Glomerular endothelial cell (primary cell): ENCODE measurements at regions not wholly inside any gene's neighbourhood (a gene's known extent, or its start where the extent isn't known, plus 50 kb on each side); places are given as distances from the start of the nearest gene placed in this dataset.

ENCODE experiments used
- DNase-seq: peaks from one replicate; pipeline ENCODE4 v3.0.0-alpha.2; 2011; ENCODE audit warnings: low read depth, low spot score; ENCODE audit errors: extremely low read depth

DNA sequence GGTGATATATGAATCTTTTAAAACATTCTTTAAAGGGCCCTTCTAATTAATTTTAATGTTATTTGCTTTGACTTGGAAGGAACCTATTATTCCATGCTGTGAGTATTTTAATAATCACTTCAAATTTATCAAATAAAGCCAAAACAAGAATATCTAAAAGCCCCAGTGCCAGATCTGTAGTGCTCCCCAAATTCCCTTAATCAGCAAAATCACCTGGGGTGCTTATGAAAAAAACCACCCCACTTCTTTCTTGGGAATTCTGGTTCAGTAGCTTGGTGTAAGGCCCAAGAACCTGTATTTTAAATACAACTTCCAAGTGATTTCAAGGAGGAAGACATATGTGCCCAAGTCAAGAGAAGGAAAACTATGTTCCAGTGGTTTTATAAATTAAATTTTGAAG is 202.4 kb upstream of the OSR1 start:
- no peak for DNase-seq

DNA sequence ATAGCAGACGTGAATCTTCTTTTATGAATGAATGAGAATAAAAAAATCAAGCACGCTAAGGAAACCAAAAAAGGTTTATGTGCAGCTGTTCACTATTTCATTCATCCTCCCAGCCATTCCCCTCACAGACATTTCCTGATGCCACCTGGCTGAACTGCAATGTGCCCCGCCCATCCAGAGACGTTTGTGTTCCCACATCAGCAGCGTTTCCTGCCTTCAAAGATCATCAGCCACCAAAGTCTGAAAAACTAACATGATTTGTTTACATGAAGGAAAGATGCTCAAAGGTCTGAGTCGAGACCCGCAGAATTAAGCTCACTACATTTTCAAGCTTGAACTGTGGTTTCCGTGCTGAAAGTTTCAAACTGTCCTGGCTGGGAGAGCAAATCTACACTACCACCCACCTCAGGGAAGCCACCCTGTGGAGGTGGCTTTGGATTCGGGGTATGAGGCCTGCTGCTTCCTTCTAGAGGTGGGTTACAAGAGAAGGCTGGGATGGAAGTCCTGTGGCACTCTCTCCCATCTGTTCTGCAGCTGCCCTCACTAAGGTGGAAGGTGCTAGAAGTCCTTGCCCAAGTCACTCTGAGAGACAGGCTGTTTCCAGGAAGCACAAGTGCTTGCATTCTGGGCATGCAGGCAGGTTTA is 201.3 kb upstream of the OSR1 start:
- no peak for DNase-seq

DNA sequence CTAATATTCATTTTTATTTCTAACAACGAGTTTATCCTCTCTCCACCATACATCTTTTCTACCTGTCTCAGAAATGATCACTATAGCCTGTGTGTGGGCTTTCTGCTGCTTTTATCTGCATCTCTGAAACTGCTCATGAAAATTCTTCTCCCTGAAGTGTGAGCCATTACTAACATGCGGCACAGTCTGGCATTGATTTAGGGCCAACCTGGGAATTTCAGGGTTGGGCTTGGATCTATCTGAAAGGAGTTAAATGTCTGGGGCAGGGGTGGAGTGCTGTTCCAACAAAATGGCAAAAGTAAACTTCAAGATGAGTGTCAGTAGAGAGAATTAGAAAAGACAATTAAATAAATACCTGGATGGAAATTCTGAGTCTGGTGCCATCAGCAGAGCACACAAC is 198.2 kb upstream of the OSR1 start:
- no peak for DNase-seq

DNA sequence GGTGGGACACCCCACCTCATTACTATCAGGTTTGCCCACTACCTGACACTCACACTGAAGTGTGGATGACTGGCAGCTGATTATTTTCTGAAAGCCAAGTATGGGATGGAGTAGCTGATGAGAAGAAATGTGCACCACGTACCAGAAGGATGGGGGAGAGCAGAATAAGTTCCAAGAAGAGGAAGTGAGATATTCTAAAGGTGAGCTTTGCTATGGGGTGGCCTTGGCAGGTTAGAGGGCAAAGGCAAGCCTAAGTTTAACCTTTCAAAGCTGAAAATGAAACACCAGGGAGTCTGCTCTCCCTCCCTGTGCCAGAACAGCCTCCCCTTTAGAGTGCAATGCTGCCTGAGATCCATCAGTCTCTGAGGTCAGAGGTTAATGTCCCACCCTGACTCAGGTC is 196.1 kb upstream of the OSR1 start:
- no peak for DNase-seq

DNA sequence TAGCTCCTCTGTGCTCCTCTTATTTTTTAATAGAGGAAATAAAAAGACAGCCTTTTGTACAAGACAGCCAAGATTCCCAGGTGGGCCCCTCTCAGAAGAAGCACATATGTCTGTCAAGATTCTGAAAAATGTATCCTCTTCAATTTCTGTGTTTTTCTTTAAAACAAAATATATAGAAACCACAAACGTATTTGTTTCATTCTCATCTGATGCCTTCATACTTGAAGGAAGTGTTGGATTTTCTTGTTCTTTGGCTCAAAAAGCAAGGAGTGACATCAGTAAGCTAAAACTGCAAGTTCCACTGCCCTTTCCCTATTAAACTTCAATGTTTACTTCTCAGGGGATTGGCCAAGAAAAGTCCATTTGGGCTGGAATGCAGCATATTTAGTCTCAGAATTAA is 193.8 kb upstream of the OSR1 start:
- no peak for DNase-seq

DNA sequence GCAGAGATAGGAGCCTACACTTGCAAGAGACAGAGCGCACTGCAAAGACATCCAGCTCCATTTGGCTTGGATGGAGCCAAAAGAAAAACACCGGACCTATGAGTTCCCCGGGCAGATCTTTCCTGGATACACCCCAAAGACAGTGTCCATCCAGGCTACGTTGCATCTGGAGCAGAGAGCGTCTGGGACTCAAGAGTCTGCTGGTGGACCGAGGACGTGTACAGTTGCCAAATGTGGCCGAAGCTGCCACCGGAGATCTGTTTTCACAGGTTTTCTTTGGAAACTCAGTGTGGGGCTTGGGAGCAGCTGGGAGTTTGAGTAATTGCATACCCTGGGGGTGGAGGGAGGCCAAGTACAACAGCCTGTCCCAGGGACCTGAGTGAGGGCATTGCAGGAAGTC is 192.3 kb upstream of the OSR1 start:
- no peak for DNase-seq

DNA sequence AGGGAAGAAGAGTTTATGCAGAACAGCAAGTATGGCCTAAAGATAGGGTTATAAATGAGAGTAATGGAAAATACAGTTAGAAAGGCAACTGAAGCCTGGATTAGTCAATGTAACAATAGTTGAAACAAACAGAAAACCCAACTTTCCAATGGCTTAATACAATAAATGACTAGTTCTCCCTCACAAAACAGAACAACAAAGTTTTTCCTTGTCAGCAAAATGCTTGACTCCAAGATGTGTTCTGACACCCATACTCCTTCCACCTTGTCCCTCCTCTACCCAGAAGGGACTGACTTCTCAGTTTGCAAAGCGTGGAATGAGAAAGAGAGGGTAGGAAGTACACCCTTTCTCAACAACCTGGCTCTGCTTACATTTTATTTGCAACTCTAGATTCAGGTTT is 191.4 kb upstream of the OSR1 start:
- no peak for DNase-seq

DNA sequence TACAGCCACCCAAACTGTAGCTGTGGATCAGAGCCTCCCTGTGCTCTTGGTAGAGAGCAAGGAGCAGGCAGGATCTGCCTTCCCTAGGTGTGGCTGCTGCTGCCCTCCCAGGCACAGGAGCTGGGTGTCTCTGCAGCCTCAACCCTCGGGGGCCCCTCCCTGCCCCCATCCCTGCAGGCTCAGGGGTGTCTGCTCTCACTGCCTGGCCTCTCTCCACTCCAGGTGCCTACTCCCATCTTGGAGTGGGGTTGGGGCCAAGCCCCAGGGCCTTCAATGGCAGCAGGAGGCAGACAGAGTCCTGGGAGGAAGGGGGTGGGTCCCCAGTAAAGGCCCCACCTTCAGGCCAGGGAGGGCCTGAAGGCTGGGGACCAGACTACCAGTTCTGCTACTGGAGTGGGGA is 189.7 kb upstream of the OSR1 start:
- DNase-seq: no peak

DNA sequence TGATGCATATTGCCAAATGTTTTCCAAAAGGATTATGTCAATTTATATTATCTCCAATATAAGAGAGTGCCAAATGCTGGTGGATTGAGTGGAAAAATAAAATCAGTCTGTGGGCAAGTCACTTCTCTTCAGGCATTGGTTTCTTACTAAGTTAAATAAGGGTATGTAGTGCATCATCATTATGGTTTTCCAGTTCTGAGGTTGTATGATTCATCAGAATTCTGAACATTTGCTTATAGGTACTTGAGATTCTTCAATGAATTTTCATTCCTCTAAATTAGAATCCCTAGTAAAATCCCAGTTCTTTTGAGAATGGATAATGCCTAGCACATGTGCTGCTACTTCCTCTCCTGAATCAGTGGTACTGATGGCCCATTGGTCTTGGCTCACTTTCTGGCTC is 188.9 kb upstream of the OSR1 start:
- no peak for DNase-seq

DNA sequence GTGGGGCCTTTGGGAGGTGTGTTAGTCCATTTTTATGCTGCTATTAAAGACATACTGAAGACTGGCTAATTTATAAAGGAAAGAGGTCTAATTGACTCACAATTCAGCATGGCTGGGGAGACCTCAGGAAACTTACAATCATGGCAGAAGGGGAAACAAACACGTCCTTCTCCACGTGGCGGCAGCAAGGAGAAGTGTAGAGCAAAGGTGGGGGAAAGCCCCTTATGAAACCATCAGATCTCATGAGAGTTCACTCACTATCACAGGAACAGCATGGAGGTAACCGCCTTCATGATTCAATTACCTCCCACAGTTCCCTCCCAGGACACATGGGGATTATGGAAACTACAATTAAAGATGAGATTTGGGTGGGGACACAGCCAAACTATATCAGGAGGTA is 187.1 kb upstream of the OSR1 start:
- no peak for DNase-seq

DNA sequence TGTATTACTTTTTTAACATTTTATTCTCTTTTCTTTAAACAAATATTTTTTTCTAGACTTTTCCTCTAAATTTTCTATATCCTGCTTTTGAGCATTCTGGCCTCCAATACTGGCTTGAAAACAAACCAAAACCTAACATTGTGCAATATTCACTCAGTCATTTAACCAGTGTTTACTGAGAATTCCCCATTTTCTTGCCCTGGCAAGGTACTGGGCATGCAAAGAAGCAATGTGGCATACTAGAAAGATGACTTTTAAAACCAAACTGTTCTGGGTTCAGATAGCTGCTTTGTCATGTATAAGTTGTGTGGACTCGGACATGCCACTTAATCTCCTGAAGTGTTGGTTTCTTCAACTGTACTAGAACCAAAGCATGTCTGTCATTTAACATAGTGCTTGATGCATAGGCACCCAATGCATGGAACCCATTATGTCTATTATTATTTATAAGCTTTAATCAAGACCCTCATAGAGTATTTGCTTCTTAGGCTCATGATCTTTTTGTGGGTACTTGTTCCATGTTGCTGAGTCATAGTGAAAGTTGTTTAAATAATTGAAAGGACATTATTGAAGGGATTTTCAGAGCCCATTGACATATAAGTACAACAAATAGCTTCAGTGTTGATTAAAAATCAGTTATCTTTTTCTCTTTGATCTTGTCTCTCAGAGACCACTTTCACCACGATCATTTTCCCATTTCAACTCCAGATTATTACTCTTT is 185.4 kb upstream of the OSR1 start:
- DNase-seq: no peak

DNA sequence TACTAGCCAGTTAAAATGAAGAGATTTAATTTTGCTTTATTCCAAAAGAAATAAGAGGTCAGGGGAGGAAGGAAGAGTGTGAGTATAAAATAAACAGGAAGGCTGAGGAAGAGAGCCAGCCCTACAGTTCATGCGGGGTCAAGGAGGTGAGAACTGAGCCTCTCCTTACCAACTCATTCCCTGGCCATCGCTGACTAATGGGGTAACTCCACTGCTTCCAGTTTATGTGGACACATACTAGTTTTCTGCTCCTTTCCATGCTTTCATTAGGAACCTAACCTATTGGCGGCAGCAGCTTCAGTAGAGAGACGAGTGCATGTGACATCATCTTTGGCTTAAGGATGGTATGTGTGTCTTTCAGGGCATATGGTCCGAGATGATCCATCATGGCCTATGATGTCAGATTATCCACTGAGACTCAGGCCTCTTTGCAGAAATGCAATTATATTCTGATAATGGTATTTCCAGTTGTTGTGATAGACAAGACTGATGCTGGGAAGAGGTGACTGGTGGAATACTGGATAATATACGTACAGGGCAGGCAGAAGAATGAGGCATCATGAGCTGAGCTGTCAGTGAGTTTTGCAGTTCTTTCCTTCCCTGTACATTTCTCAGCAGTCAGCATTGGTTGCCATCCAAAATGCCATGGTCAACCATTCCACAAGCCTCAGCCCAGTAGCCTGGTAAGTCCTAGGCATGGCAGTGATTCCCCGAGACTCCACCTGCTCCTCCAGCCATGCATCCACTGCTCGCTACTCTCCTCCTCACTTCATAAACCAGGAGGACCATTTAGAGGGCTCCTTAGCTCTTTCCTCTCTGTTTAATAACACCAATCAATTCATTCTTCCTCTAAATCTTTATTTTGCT is 184.6 kb upstream of the OSR1 start:
- no peak for DNase-seq

DNA sequence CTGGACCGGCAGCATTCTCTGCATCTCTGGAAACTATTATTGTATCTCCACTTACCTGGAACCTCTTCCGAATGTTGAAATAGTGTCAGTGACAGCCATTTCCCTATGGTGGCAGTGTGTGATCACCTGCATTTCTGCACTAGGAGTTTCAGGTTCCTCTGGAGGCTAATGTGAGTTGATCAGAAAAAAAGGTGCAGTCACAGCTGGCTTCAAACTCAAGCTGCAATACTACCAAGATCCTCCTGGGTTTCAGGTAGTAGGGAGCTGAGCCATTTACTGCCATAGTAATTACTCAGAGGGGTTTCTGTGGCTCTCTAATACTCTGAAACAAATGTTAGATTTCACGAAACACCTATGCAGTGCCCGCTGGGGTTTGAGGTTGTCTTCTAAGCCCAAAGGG is 183.5 kb upstream of the OSR1 start:
- DNase-seq: no peak

DNA sequence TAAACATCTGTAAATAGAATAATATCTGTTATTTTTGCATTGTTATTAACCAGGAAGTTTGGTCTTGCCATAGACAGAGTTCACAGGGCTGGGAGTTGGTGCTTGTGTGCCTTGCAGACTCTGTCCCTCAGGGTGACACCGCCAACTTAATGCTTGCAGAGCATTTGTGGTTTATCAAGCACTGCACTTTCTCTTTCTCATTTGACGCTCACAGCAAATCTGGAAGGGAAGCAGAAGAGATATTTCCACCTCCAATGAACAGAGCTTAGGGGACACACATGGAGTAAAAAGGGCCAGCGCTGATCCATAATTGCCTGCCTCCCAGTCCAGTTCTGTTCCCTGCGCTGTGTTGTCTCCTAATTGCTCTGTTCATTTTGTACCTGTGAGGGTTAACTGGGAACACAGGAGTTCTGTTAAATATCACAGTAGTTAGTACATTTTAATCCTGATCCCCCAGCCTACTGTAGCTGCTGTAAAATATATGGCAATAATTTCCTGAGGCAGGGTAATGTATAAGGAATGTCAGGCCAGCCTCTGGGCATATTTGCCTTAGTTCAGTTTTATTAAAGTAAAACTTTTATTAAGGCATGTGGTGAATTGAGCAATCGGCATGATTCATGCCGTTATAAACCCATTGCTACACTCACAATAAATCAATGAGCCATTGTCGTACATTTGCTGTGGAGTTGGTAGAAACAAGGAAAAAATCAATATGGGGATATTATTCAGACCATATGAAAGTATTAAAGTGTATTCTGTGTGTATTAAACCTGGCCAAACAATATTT is 182.5 kb upstream of the OSR1 start:
- DNase-seq: no peak

DNA sequence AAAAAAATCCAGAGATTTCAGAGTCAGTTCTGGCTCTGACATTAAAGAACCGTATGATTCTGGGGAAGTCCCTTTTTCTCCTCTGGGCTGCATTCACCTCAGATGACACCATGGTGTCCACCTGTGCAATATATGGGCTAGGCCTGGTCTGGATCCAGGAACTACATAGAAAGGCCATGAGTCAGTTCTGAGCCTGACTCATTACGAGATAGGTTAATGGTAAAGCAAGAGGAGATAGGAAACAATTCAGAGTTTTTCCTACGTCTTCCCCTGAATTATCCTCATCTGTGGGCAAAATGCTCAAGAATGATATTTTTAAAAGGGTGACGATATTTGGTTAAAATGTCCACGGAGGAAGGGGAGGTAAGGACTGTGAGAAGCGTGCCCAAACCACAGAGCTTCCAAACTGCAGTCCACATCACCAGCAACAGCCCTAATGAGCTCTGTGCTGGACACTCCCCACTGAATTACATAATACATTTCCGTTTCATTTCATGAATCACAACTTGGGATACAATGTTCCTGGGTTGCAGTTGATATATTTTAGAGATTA is 180.1 kb upstream of the OSR1 start:
- DNase-seq: peak; percentile 23

DNA sequence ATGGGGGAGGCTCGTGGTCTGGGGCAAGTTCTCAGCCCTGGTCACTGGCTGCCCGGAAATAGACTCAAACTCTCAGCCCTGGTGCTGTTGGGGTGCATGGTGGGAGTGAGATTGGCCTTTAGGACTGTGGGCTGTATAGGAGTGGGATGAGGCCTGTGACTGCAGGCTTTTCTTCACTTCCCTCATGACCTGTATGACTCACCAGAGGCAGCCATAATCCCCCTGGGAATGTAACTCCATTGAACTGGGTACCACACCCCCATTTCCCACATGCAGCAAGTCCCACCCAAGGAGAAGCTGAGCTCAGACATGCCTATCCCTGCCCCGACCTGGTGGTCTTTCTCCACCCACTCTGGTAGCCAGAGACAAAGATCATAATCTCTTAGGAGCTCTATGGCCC is 177.7 kb upstream of the OSR1 start:
- no peak for DNase-seq

DNA sequence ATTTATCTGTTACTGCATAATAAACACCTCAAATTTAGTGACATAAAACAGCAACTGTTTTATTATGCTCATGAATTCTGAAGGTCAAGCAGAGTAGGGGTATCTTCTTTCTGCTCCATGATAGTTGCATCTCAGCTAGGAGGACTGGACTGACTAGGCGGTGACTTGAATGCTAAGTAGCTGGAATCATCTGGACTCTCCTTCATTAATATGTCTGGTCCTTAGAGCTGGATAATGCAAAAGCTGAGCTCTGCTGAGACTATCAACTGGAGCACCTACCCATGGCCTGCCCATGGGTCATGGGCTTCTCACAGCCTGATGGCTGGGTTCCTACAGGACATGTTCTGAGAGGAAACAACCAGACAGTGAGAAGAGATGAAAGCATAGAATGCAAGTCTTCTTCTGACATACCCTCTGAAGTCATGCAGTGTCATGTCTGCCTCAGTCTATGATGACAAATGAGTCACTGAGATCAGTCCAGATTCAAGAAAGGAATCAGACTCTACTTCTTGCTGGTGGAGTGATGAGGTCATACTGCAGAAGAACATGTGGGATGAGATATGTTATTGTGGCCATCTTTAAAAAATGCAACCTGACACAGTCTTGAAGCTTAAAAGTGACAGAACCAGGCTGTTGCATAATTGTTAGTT is 174.2 kb upstream of the OSR1 start:
- no peak for DNase-seq

DNA sequence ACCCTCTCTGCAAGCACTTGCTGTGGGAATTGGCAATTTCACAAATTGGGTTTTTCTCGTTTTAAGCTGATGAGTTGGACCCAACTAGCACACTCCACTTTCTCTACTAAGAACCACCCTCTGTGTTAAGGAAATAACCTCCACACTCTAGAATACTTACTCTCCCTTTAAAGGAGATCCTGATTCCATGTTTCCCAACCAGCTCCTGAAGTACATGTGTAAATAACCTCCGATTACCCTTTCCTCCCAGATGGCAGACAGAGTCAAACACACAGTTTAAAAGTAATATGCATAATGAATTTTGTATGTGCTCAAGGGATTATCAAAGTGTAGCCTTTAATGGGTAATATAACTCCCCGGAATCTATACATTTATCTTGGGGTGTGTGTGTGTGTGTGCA is 171.3 kb upstream of the OSR1 start:
- DNase-seq: no peak

DNA sequence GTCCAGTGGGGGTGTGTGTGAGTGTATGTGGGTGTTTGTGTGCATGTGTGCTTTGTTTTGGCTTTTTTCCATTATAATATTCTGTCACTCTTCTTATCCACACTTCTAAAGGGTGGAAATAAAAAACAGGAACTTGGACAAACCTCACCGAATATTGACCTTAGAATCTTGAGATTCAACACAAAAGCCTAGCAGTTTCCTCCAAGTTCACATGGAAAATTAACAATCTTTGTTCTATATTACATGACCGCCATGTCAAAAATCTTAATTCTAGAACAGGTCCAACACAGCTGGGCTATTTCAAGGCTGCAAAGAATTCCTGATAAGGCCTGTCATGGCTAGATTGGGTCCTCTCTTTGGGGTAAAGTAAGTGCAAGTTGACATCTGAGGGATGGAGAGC is 169.3 kb upstream of the OSR1 start:
- no peak for DNase-seq

DNA sequence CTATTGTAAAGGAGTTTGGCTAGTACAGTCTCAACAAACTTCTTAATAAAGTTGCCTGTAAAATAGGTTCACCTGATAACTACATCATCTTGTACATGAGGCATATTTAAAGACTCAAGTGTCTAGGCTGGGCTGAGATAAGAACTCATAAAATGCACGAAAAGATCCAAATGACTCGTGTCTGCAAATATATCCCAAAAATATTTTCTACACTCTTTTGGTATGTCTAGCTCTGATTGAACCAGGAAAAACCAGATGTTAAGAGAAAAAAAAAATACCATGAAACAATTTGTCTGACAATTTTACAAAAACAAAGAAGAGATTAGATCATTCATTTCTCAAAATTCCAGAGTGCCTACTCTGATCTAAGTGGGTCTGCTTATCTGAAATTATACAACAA is 166.9 kb upstream of the OSR1 start:
- no peak for DNase-seq
